SK-N-MC (cell line): ENCODE measurements at regions not wholly inside any gene's neighbourhood (a gene's known extent, or its start where the extent isn't known, plus 50 kb on each side); places are given as distances from the start of the nearest gene placed in this dataset.

Experiments used
- EZH2 ChIP-seq: fragments of 200-600 bp; sonication (generic); IDR thresholded peaks from one replicate; pipeline ENCODE4 v1.6.1; 2017; ENCODE audit warnings: antibody characterized with exemption
- POLR2AphosphoS5 ChIP-seq: IDR thresholded peaks from 2 replicates; pipeline ENCODE4 v1.6.1; 2012; ENCODE audit warnings: mild to moderate bottlenecking, low read depth, low read length, borderline replicate concordance

- TF ChIP-seq POLR2AphosphoS5 = no peak
- TF ChIP-seq EZH2 = no peak
These were observed 181.4 kb downstream of the GAS1 start for GRCh38 chr9:86765746-86766430.
